Calu3 (cell line): ENCODE measurements at regions not wholly inside any gene's neighbourhood (a gene's known extent, or its start where the extent isn't known, plus 50 kb on each side); places are given as distances from the start of the nearest gene placed in this dataset.

Experiments
- BruUV-seq: library from RNA; stranded (reverse); fragments of 400-500 nt; replicated peaks from 2 replicates; lab custom pipeline; 2021; lab: Mats Ljungman, UMichigan
- CTCF ChIA-PET: fragments of 300-600 bp; sonication (Branson Sonifier 250); formaldehyde crosslinking; loops from one replicate; lab custom pipeline; 2022; ENCODE audit warnings: antibody characterized with exemption; lab: Charles Lee
- DNase-seq: peaks from one replicate; pipeline ENCODE4 v3.0.0; 2022
- H3K27ac Mint-ChIP-seq: one replicate; pipeline ENCODE4 v1.8.0; 2022; ENCODE audit warnings: mixed read lengths; ENCODE audit not compliant: unreplicated experiment
- H3K27me3 Mint-ChIP-seq: one replicate; pipeline ENCODE4 v1.8.0; 2022; ENCODE audit warnings: mixed read lengths; ENCODE audit not compliant: unreplicated experiment
- H3K36me3 Mint-ChIP-seq: one replicate; pipeline ENCODE4 v1.8.0; 2022; ENCODE audit warnings: mild to moderate bottlenecking, moderate library complexity, mixed read lengths; ENCODE audit not compliant: insufficient read depth, unreplicated experiment
- H3K4me1 Mint-ChIP-seq: one replicate; pipeline ENCODE4 v1.8.0; 2022; ENCODE audit warnings: mild to moderate bottlenecking, low read depth, mixed read lengths; ENCODE audit not compliant: unreplicated experiment
- H3K4me3 Mint-ChIP-seq: one replicate; pipeline ENCODE4 v1.8.0; 2022; ENCODE audit warnings: mild to moderate bottlenecking, low read depth, moderate library complexity, mixed read lengths; ENCODE audit not compliant: unreplicated experiment
- H3K9me3 Mint-ChIP-seq: one replicate; pipeline ENCODE4 v1.8.0; 2022; ENCODE audit warnings: low read depth, mixed read lengths; ENCODE audit not compliant: unreplicated experiment
- intact Hi-C: fragments of 100-400 bp; cut with micrococcal nuclease; formaldehyde crosslinking; loops from one replicate; pipeline ENCODE4 v1.10.0; 2022; ENCODE audit not compliant: unreplicated experiment
- TF ChIP-seq, protein P1 (sequence below): fragments of 200-600 bp; IDR thresholded peaks from one replicate; pipeline ENCODE4 v1.8.0; 2022; ENCODE audit warnings: antibody characterized with exemption; ENCODE audit not compliant: unreplicated experiment

DNA sequence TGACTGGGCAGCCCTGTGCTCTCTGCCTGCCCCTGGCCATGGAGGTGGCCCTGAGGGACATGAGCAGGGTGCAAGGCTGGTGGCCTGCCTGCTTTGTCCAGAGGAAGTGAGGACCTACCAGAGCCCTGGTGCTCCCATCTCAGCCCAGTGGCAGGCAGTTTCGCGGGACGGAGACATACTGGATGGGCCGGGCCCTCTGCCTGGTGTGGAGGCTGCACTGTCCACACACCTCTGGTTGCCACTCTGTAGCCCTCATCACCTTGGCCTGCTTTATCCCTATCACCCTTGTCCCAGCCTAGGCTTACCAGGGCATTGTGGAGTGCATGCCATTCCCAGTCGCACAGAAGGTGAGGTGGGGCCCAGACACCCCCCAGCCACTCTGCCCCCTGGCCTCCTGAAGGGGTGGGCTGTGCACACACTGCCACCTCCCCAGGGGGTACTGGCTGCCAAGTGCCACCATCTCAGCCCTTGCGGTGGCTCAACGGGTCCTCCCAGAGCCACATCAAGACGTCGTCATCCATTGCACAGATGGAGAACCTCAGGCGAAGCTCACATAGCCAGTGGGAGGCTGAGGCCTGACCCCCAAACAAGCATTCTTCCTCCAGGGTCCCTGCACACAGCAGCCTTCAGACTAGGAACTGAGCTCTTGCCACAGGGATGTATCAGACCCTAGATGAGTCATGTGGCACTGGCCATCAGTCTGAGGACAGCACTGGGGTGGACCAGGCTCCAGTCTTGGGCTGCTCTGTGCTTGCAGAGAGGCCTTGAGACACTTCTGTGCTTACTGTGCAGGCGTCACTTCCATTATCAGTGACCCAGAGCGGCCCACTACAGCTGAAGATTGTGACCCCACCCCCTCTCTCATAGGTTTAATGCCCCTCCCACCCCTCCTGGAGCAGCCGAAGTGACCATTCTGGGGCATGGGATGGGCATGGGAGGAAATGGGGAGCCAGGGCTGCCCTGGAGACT, 176.1 kb downstream of the IGLL1 start:
- CTCF ChIA-PET: interaction anchor here (0.9 kb wide), 1 partner anchor 18 kb away, joined by 3 read pairs; no protein-coding TSS in a partner anchor
- BruUV-seq: no TSS peak
- no peaks in the 10 kb centered on the region for H3K4me1 Mint-ChIP-seq
- no peaks in the 10 kb centered on the region for H3K9me3 Mint-ChIP-seq
- H3K36me3 Mint-ChIP-seq: no peaks in the 10 kb centered on the region
- TF ChIP-seq, protein P1, sequence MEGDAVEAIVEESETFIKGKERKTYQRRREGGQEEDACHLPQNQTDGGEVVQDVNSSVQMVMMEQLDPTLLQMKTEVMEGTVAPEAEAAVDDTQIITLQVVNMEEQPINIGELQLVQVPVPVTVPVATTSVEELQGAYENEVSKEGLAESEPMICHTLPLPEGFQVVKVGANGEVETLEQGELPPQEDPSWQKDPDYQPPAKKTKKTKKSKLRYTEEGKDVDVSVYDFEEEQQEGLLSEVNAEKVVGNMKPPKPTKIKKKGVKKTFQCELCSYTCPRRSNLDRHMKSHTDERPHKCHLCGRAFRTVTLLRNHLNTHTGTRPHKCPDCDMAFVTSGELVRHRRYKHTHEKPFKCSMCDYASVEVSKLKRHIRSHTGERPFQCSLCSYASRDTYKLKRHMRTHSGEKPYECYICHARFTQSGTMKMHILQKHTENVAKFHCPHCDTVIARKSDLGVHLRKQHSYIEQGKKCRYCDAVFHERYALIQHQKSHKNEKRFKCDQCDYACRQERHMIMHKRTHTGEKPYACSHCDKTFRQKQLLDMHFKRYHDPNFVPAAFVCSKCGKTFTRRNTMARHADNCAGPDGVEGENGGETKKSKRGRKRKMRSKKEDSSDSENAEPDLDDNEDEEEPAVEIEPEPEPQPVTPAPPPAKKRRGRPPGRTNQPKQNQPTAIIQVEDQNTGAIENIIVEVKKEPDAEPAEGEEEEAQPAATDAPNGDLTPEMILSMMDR: no peak
- peaks cover 28% of the 10 kb centered on the region for H3K27me3 Mint-ChIP-seq
- no peak overlapping the region for H3K27ac Mint-ChIP-seq
- intact Hi-C loops: no loop called here
- DNase-seq: no peak
- H3K4me3 Mint-ChIP-seq: peak overlapping the region; percentile 28

DNA sequence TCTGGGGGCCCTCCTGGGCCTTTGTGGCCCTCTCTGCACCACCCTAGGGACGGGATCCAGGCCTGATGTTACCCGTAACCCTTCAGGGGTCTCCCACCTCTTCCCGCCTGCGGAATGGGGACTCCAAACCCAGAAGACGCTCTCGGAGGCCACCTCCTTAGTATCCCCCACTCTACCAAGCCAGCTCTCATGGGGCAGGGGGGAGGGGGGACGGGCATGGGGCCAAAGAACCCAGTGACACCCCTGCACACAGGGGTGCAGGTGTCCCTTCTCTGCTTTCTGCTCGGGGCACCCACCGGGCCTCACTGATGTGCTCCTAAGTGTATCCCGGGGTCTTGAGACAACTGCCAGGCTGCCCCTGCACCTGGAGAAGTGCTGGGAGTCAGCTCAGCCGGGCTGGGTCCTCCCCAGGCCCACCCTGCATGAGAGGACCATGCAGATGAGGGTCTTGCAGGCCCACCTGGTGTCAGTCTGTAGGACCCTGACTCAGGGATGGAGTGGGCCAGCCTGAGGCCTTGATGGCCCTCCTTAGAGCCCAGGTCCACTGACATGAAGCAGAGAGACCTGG, 176.9 kb downstream of the IGLL1 start:
- Mint-ChIP-seq H3K4me1 (no peaks in the 10 kb centered on the region), H3K27ac (no peak overlapping the region), H3K9me3 (no peaks in the 10 kb centered on the region), H3K4me3 (peak overlapping the region; percentile 56), H3K36me3 (no peaks in the 10 kb centered on the region), H3K27me3 (peaks cover 22% of the 10 kb centered on the region)
- TF ChIP-seq, protein P1: no peak
- intact Hi-C loops: no loop called here
- BruUV-seq: no TSS peak
- CTCF ChIA-PET: interaction anchor here (0.6 kb wide), 1 partner anchor 35 kb away, joined by 3 read pairs; no protein-coding TSS in a partner anchor
- no peak for DNase-seq

DNA sequence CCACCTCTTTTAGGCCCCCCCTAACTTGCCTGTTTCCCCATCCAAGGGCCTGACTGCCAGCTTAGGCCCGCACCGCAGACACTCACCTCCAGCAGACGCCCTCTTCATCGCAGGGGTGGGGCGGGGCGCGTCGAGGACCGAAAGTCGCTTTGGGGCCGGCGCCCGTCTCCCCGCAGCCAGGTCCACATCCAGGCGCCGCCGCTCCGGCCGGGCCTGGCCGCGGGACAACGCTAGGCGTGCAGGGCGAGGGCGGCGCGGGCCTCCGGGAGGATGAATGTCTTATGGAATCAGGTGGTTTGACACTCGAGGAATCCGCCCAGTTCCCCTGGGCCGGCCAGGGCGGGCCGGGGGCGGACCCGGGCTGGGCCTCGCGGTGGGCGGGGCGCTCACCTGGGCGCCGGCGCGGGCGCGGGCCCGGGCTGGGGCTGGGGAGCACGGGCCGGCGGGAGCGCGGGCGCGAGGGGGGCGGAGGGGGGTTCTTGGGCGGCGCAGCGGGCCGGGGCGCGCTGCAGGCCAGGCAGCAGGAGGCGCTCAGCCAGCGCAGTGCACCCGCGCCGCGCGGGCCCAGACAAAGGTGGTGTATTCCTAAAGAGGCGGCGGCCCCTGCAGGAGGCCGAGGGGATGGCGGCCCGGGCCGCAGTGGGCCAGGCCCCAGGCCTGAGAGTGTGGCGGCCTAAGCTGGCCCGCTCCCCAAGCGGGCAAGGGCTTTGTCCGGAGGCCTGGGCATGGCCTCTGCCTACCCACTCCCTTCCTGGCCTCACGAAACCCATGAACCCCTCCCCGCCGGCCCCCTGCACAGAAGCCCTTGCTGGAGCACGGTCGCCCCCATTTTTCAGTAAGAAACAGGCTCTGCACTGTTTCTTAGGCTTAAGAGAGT, 177.6 kb downstream of the IGLL1 start:
- H3K36me3 Mint-ChIP-seq: no peaks in the 10 kb centered on the region
- intact Hi-C loops: no loop called here
- H3K9me3 Mint-ChIP-seq: no peaks in the 10 kb centered on the region
- CTCF ChIA-PET: interaction anchor here (0.6 kb wide), 1 partner anchor 36 kb away, joined by 3 read pairs; no protein-coding TSS in a partner anchor
- TF ChIP-seq, protein P1: peak; percentile 88
- H3K4me1 Mint-ChIP-seq: no peaks in the 10 kb centered on the region
- DNase-seq: peak; percentile 88
- peaks cover 16% of the 10 kb centered on the region for H3K27me3 Mint-ChIP-seq
- H3K4me3 Mint-ChIP-seq: peak overlapping the region; percentile 56
- H3K27ac Mint-ChIP-seq: no peak overlapping the region
- BruUV-seq: no TSS peak

DNA sequence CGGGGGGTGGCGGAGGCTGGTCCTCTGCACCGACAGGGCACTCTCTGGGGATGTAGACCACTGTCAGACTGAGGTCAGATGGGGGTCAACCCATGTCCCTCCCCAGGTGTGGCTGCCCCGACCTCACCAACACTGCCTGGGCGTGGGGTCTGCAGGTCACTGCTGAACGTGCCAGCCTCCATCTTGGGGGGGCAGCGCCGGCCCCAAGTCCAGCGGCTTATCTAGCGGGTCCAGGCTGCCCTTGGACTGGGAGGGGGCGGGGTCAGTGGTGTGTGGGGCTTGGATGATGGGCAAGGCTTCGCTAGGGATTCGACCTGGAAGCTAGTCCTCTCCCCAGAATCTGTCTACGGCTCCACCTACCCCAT, 178.2 kb downstream of the IGLL1 start:
- TF ChIP-seq, protein P1: no peak
- DNase-seq: no peak
- intact Hi-C loops: no loop called here
- CTCF ChIA-PET: no interaction called here
- H3K36me3 Mint-ChIP-seq: no peaks in the 10 kb centered on the region
- H3K27ac Mint-ChIP-seq: no peak overlapping the region
- no peaks in the 10 kb centered on the region for H3K9me3 Mint-ChIP-seq
- peaks cover 10% of the 10 kb centered on the region for H3K27me3 Mint-ChIP-seq
- H3K4me1 Mint-ChIP-seq: no peaks in the 10 kb centered on the region
- BruUV-seq: no TSS peak
- H3K4me3 Mint-ChIP-seq: peak overlapping the region; percentile 56
